Muscle layer of duodenum (tissue), 2 donors: ENCODE measurements at regions not wholly inside any gene's neighbourhood (a gene's known extent, or its start where the extent isn't known, plus 50 kb on each side); places are given as distances from the start of the nearest gene placed in this dataset.

ENCODE experiments used
- H3K27ac ChIP-seq: one replicate; pipeline ENCODE4 v1.7.0; 2013; ENCODE audit warnings: mild to moderate bottlenecking, low read length
- H3K27me3 ChIP-seq: one replicate; pipeline ENCODE4 v1.7.0; 2013; ENCODE audit warnings: low read depth, mild to moderate bottlenecking, control low read depth, low read length
- H3K36me3 ChIP-seq, 2 donors: one replicate each; pipeline ENCODE4 v1.7.0; 2013; ENCODE audit warnings: low read length in 2 of 2, control low read depth in 1 of 2, mild to moderate bottlenecking in 1 of 2; ENCODE audit not compliant: insufficient read depth in 2 of 2, control insufficient read depth in 1 of 2
- H3K4me1 ChIP-seq, 2 donors: one replicate each; pipeline ENCODE4 v1.7.0; 2013; ENCODE audit warnings: low read length in 2 of 2, mild to moderate bottlenecking in 2 of 2, control low read depth in 1 of 2, moderate library complexity in 1 of 2; ENCODE audit not compliant: insufficient read depth in 2 of 2, control insufficient read depth in 1 of 2
- H3K4me3 ChIP-seq, 2 donors: one replicate each; pipeline ENCODE4 v1.7.0; 2013; ENCODE audit warnings: low read length in 2 of 2, low read depth in 1 of 2, mild to moderate bottlenecking in 1 of 2
- H3K9me3 ChIP-seq, 2 donors: one replicate each; pipeline ENCODE4 v1.7.0; 2013; ENCODE audit warnings: low read length in 2 of 2, control low read depth in 1 of 2, mild to moderate bottlenecking in 1 of 2; ENCODE audit not compliant: control insufficient read depth in 1 of 2
- donor health status: healthy.

DNA sequence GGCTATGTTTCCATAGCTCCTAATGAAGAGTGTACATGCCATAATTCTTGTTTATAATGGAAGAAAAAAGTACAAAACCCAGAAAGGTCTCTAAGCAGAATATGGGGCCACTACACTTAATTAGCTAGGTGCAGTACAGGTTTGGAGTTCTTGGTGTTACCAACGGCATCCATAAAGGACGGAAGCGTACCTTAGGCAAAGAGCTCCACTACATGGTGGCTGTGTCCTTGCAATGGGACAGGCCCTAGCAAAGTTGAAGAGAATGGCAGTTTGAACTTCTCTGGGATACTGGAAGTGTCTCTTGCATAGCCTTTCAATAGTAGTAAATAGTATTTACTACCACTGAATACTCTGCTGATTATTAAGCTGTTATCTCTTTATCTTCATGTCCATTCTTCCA is 371.7 kb upstream of the MMS22L start:
- H3K27me3 ChIP-seq = no peaks in the 10 kb centered on the region
- no peak overlapping the region for H3K27ac ChIP-seq
- no peak overlapping the region for H3K4me3 ChIP-seq
- H3K36me3 ChIP-seq = no peaks in the 10 kb centered on the region
- H3K4me1 ChIP-seq = no peaks in the 10 kb centered on the region
- H3K9me3 ChIP-seq = peaks cover 0 to 3% of the 10 kb centered on the region in 2 donors

- H3K9me3 ChIP-seq = no peaks in the 10 kb centered on the region
- H3K27me3 ChIP-seq = no peaks in the 10 kb centered on the region
- H3K4me1 ChIP-seq = no peaks in the 10 kb centered on the region
- H3K36me3 ChIP-seq = no peaks in the 10 kb centered on the region
- no peak overlapping the region for H3K4me3 ChIP-seq
- no peak overlapping the region for H3K27ac ChIP-seq
These were observed 373.2 kb upstream of the MMS22L start for GRCh38 chr6:97656236-97656635.

DNA sequence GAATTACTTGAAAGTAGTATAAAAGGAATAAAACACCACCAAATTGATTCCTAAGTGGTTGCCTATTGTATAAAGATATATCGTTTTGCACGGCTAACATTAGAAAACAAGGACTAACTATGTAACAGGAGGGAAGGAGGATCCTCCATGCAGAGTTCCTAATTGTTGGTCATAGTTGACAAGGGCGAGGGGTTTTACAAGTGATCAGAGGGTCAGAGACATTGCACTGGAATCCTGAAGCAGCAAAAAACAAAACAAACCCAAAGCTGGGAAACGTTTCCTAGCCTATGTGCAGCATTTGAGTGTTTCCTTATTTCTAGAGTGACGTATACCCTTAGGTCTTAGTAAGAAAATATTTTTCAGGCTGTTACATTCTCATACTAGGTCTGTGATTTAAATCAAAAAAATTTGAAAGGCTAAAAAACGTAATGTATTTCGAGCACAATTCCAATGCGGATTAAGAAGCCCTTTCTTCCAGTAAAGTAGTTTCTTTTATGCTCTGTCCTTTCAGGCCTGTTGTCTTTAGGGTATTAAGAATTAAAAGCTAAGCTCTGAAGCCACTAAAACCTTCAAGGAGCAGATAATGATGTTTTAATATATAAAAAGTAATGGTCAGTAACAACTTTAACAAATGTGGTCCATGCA is 373.8 kb upstream of the MMS22L start:
- Histone ChIP-seq H3K36me3 (no peaks in the 10 kb centered on the region), H3K27ac (no peak overlapping the region), H3K27me3 (no peaks in the 10 kb centered on the region), H3K9me3 (no peaks in the 10 kb centered on the region), H3K4me1 (no peaks in the 10 kb centered on the region), H3K4me3 (no peak overlapping the region)

DNA sequence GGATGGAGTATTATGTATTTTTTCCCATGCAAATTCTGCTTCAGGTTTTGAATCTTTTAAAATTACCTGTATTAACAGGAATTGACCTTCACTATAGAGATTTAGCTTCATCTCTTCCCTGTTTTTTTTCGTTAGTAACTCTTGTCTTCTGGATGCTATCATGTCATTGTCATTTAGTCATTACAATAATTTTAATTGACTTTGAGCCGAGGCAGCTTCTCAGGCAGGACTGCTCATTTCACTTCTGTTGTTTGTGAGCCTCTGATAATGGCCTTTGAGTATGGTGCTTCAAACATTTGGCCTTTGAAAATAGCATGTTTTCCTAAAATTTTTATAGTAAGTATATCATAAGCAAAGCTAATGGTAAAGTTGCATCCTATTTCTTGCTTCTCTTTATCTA is 375.1 kb upstream of the MMS22L start:
- Histone ChIP-seq H3K4me1 (no peaks in the 10 kb centered on the region), H3K27ac (no peak overlapping the region), H3K36me3 (no peaks in the 10 kb centered on the region), H3K27me3 (no peaks in the 10 kb centered on the region), H3K4me3 (no peak overlapping the region), H3K9me3 (no peaks in the 10 kb centered on the region)

DNA sequence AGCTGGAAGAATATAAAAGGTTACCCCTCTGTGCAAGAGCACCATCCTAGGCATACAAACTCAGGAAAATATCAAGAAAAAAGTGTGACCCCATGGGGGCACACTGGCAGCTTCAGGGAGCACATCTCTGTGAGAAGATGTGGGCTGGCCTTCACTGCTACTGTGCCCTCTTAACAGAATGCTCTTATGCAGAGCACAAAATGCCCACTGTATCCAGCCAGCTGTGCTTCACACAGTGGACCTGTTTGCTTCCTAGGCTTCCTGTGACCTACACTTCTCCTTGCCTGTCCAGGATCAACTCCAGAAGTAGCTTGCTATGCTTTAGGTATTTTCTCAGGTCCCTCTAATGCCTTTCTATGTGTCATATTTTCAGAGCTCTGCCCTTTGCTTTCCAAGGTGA is 380.2 kb upstream of the MMS22L start:
- H3K27ac ChIP-seq = no peak overlapping the region
- no peaks in the 10 kb centered on the region for H3K4me1 ChIP-seq
- no peaks in the 10 kb centered on the region for H3K9me3 ChIP-seq
- H3K36me3 ChIP-seq = no peaks in the 10 kb centered on the region
- no peaks in the 10 kb centered on the region for H3K27me3 ChIP-seq
- H3K4me3 ChIP-seq = no peak overlapping the region

- Histone ChIP-seq H3K27me3 (no peaks in the 10 kb centered on the region), H3K27ac (no peak overlapping the region), H3K9me3 (no peaks in the 10 kb centered on the region), H3K36me3 (no peaks in the 10 kb centered on the region), H3K4me3 (no peak overlapping the region), H3K4me1 (no peaks in the 10 kb centered on the region)
These were observed 382.4 kb upstream of the MMS22L start for GRCh38 chr6:97665446-97665845.

GRCh38 chr6:97666889-97667288 is 383.9 kb upstream of the MMS22L start:
- no peak overlapping the region for H3K4me3 ChIP-seq
- H3K4me1 ChIP-seq = no peaks in the 10 kb centered on the region
- H3K9me3 ChIP-seq = no peaks in the 10 kb centered on the region
- no peak overlapping the region for H3K27ac ChIP-seq
- H3K27me3 ChIP-seq = no peaks in the 10 kb centered on the region
- H3K36me3 ChIP-seq = no peaks in the 10 kb centered on the region

DNA sequence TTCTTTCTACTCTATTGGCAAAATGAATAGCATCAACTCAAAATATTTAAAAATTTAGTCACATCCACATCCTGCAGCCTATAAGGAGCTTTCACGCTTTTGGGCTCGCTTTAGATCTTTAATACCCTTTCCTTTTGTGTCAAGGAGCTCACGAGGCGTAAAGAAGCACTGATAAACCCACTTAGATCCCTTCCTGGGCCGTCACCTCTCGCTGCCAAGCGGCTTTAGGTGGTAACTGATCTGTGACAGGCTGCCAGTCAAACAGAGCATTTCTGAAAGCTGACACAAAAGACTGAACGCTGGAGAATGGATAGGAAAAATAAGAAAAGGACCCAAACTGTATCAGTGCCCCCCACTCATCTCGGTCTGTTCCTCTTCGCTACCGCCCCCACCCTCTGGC is 385.7 kb upstream of the MMS22L start:
- H3K27ac ChIP-seq = no peak overlapping the region
- no peaks in the 10 kb centered on the region for H3K27me3 ChIP-seq
- no peaks in the 10 kb centered on the region for H3K4me1 ChIP-seq
- H3K4me3 ChIP-seq = peak overlapping the region in 1 of 2 donors; percentile 57
- no peaks in the 10 kb centered on the region for H3K36me3 ChIP-seq
- H3K9me3 ChIP-seq = no peaks in the 10 kb centered on the region

- peak overlapping the region; percentile 40 to 57 for H3K4me3 ChIP-seq
- no peaks in the 10 kb centered on the region for H3K27me3 ChIP-seq
- no peaks in the 10 kb centered on the region for H3K36me3 ChIP-seq
- H3K9me3 ChIP-seq = no peaks in the 10 kb centered on the region
- H3K4me1 ChIP-seq = no peaks in the 10 kb centered on the region
- no peak overlapping the region for H3K27ac ChIP-seq
These were observed 386.4 kb upstream of the MMS22L start for GRCh38 chr6:97669191-97670031.

GRCh38 chr6:97674802-97675201 is 391.8 kb upstream of the MMS22L start:
- no peaks in the 10 kb centered on the region for H3K27me3 ChIP-seq
- no peaks in the 10 kb centered on the region for H3K4me1 ChIP-seq
- H3K9me3 ChIP-seq = no peaks in the 10 kb centered on the region
- no peak overlapping the region for H3K4me3 ChIP-seq
- H3K36me3 ChIP-seq = no peaks in the 10 kb centered on the region
- no peak overlapping the region for H3K27ac ChIP-seq

DNA sequence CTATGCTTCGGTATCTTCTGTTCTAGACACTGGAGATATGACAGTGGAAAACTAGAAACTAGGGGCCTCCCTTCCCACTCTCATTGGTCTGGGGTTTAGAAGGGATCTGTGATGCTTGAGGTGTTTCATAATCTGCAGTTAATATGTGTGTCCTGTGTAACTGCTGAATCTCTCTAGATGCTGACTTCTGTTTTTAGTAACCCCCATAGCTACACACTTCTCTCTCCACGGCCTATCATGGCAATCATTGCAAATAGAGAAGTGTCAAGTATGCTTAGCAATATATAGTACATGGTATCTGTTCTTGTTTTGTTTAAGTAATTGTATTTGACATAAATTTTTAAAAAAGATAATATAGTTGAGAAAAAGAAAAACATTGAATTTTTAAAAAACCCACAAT is 394.6 kb upstream of the MMS22L start:
- Histone ChIP-seq H3K9me3 (no peaks in the 10 kb centered on the region), H3K4me1 (no peaks in the 10 kb centered on the region), H3K27ac (no peak overlapping the region), H3K36me3 (no peaks in the 10 kb centered on the region), H3K4me3 (no peak overlapping the region), H3K27me3 (no peaks in the 10 kb centered on the region)
